Ishikawa (cell line): ENCODE measurements at regions not wholly inside any gene's neighbourhood (a gene's known extent, or its start where the extent isn't known, plus 50 kb on each side); places are given as distances from the start of the nearest gene placed in this dataset.

Source experiments
- CEBPB ChIP-seq: IDR thresholded peaks from 2 replicates; pipeline ENCODE4 v1.6.1; 2012
- CREB1 ChIP-seq: IDR thresholded peaks from 2 replicates; pipeline ENCODE4 v1.6.1; 2012; ENCODE audit warnings: low read depth
- EP300 ChIP-seq: IDR thresholded peaks from 2 replicates; pipeline ENCODE4 v1.6.1; 2012; ENCODE audit warnings: borderline replicate concordance
- MAX ChIP-seq: IDR thresholded peaks from 2 replicates; pipeline ENCODE4 v1.6.1; 2012
- RAD21 ChIP-seq: IDR thresholded peaks from 2 replicates; pipeline ENCODE4 v1.6.1; 2012; ENCODE audit warnings: low read depth
- REST ChIP-seq: IDR thresholded peaks from 2 replicates; pipeline ENCODE4 v1.6.1; 2012; ENCODE audit warnings: low read depth, mild to moderate bottlenecking
- TEAD4 ChIP-seq: IDR thresholded peaks from 2 replicates; pipeline ENCODE4 v1.6.1; 2012
- YY1 ChIP-seq: IDR thresholded peaks from 2 replicates; pipeline ENCODE4 v1.6.1; 2012; ENCODE audit warnings: low read depth

GRCh38 chr22:44587737-44588310 lies 89.8 kb upstream of the RTL6 start:
- no peak for TF ChIP-seq CREB1
- no peak for TF ChIP-seq MAX
- no peak for TF ChIP-seq YY1
- no peak for TF ChIP-seq CEBPB
- TF ChIP-seq TEAD4 = no peak
- TF ChIP-seq REST = no peak
- no peak for TF ChIP-seq EP300
- no peak for TF ChIP-seq RAD21
